Common myeloid progenitor, CD34-positive (primary cell): ENCODE measurements at regions not wholly inside any gene's neighbourhood (a gene's known extent, or its start where the extent isn't known, plus 50 kb on each side); places are given as distances from the start of the nearest gene placed in this dataset.

Source experiments
- CTCF ChIA-PET: fragments of 350-600 bp; sonication (Branson Sonifier 250); formaldehyde crosslinking; loops from one replicate; lab custom pipeline; 2021; ENCODE audit warnings: antibody characterized with exemption; lab: Charles Lee
- POLR2A ChIA-PET: fragments of 350-600 bp; sonication (Branson Sonifier 250); formaldehyde crosslinking; loops from one replicate; lab custom pipeline; 2021; ENCODE audit warnings: antibody characterized with exemption; lab: Charles Lee
- DNase-seq, 3 donors: peaks; one replicate each; pipeline versions ENCODE4 v3.0.0 to v3.0.0-alpha.2; 2013
- H3K27ac ChIP-seq, 2 experiments: 1 replicate in 1 of 2; 2 replicates in 1 of 2; pipeline ENCODE4 v1.7.0; 2013; ENCODE audit warnings: inconsistent platforms in 2 of 2, low read length in 2 of 2, mild to moderate bottlenecking in 2 of 2, low read depth in 1 of 2, moderate library complexity in 1 of 2; ENCODE audit not compliant: severe bottlenecking in 2 of 2, insufficient read depth in 1 of 2, poor library complexity in 1 of 2
- H3K27me3 ChIP-seq, 5 experiments: replicated peaks in 2 of 5; 1 replicate in 3 of 5; 2 replicates in 2 of 5; pipeline versions ENCODE4 v1.6.1 to v1.7.0; 2013; ENCODE audit warnings: low read length in 4 of 5, mild to moderate bottlenecking in 2 of 5, moderate library complexity in 2 of 5, inconsistent platforms in 1 of 5; ENCODE audit not compliant: insufficient read depth in 5 of 5, control insufficient read depth in 4 of 5
- H3K36me3 ChIP-seq, 4 experiments: 1 replicate in 2 of 4; 2 replicates in 2 of 4; pipeline versions ENCODE4 v1.6.1 to v1.7.0; 2013; ENCODE audit warnings: low read length in 3 of 4, control low read depth in 1 of 4, mild to moderate bottlenecking in 1 of 4; ENCODE audit not compliant: control insufficient read depth in 4 of 4, insufficient read depth in 4 of 4
- H3K4me1 ChIP-seq, 4 experiments: 1 replicate in 3 of 4; 2 replicates in 1 of 4; pipeline versions ENCODE4 v1.6.1 to v1.7.1; 2013; ENCODE audit warnings: low read length in 3 of 4, mild to moderate bottlenecking in 3 of 4, control low read depth in 1 of 4, inconsistent platforms in 1 of 4, moderate library complexity in 1 of 4; ENCODE audit not compliant: control insufficient read depth in 4 of 4, insufficient read depth in 4 of 4; ENCODE audit errors: control extremely low read depth in 1 of 4
- H3K4me3 ChIP-seq, 7 experiments: 1 replicate in 4 of 7; 2 replicates in 3 of 7; pipeline versions ENCODE4 v1.5.1 to v1.7.0; 2013; ENCODE audit warnings: mild to moderate bottlenecking in 7 of 7, low read length in 6 of 7, moderate library complexity in 6 of 7, inconsistent platforms in 2 of 7, low read depth in 2 of 7, control low read depth in 1 of 7; ENCODE audit not compliant: insufficient read depth in 4 of 7, control insufficient read depth in 1 of 7; ENCODE audit errors: extremely low read depth in 1 of 7
- H3K9me3 ChIP-seq, 5 experiments: 1 replicate in 4 of 5; 2 replicates in 1 of 5; pipeline versions ENCODE4 v1.6.1 to v1.7.1; 2013; ENCODE audit warnings: low read length in 4 of 5, mild to moderate bottlenecking in 2 of 5, inconsistent platforms in 1 of 5, low read depth in 1 of 5, moderate library complexity in 1 of 5; ENCODE audit not compliant: control insufficient read depth in 4 of 5, insufficient read depth in 2 of 5; ENCODE audit errors: control extremely low read depth in 1 of 5
- WGBS: methylation state at CpG from one replicate; pipeline ENCODE4 v1.1.5; 2013; ENCODE audit not compliant: insufficient coverage; 5-methylcytosine and 5-hydroxymethylcytosine counted together

GRCh38 chr1:82848043-82848442 lies 1047.3 kb downstream of the ADGRL2 start:
- WGBS: 100% methylated on average over 1 of the region's 1 CpG
- CTCF ChIA-PET: no interaction called here
- H3K4me3 ChIP-seq: no peak overlapping the region

GRCh38 chr1:82845866-82846265 lies 1045.1 kb downstream of the ADGRL2 start:
- no peaks in the 10 kb centered on the region for H3K9me3 ChIP-seq
- no peak overlapping the region for H3K4me3 ChIP-seq
- H3K27ac ChIP-seq: no peak overlapping the region
- H3K27me3 ChIP-seq: no peaks in the 10 kb centered on the region
- ChIA-PET POLR2A (no interaction called here), CTCF (interaction anchor here (1.1 kb wide), 1 partner anchor 10 kb away, joined by 3 read pairs; no protein-coding TSS in a partner anchor)
- H3K36me3 ChIP-seq: no peaks in the 10 kb centered on the region
- DNase-seq: no peak
- 100% methylated on average over 1 of the region's 2 CpGs for WGBS
- H3K4me1 ChIP-seq: no peaks in the 10 kb centered on the region

More at GRCh38 chr1:82848043-82848442, 1047.3 kb downstream of the ADGRL2 start:
- Histone ChIP-seq H3K36me3 (no peaks in the 10 kb centered on the region), H3K4me1 (no peaks in the 10 kb centered on the region), H3K9me3 (no peaks in the 10 kb centered on the region), H3K27ac (no peak overlapping the region), H3K27me3 (no peaks in the 10 kb centered on the region)
- no peak for DNase-seq
- POLR2A ChIA-PET: no interaction called here

DNA sequence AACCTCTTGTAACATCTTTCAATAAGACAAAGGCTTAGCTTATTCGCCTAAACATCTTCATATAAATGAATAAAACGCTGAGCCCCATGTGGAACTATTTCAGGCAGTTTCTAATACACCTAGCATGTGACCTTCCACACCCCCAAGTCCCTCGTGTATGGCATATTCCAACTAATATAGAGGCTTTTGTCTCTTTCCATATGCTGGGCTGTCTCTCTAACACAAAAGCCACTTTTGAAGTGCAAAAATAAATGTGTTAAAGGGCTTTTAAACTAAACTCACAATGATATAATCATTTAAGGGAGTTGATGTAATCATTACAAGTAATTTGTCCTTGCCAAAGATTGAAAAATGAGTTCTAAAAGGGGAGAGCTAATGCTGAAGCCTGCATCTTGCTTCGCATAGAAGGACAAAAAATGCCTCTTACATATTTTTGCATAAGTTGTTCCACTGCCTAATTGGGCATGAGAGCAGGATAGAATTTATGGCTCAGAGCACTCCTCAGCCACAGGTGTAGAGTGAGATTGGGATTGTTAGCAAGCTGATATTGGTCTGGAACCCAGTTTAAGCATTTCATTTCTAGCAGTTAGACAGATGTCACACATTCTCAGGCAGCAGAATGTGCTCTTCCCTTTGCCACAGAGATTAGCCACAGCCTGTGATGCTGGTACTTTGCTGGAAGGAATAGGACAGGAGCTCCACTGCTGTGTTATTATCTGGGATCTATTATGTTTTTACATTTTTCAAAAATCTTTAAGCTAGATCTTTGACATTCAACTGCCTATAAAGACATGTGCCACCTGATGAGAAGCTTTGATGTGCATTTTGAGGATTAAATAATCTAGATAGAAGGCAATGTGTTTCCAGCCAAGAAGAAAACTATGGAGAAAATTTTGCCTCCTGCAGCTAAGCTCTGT lies 1044.4 kb downstream of the ADGRL2 start:
- Histone ChIP-seq H3K4me3 (no peak overlapping the region), H3K9me3 (no peaks in the 10 kb centered on the region), H3K27ac (no peak overlapping the region), H3K27me3 (no peaks in the 10 kb centered on the region), H3K4me1 (no peaks in the 10 kb centered on the region), H3K36me3 (no peaks in the 10 kb centered on the region)
- 94% methylated on average over 2 of the region's 4 CpGs for WGBS
- DNase-seq: no peak
- ChIA-PET POLR2A (no interaction called here), CTCF (interaction anchor here (1.1 kb wide), 1 partner anchor 10 kb away, joined by 3 read pairs; no protein-coding TSS in a partner anchor)

GRCh38 chr1:82844447-82844846 lies 1043.7 kb downstream of the ADGRL2 start:
- Histone ChIP-seq H3K9me3 (no peaks in the 10 kb centered on the region), H3K27me3 (no peaks in the 10 kb centered on the region), H3K4me1 (no peaks in the 10 kb centered on the region), H3K4me3 (no peak overlapping the region), H3K36me3 (no peaks in the 10 kb centered on the region), H3K27ac (no peak overlapping the region)
- no CpG with 5 or more reads among the region's 2 CpGs for WGBS
- no peak for DNase-seq
- POLR2A ChIA-PET: no interaction called here
- CTCF ChIA-PET: no interaction called here

GRCh38 chr1:82843876-82844275 lies 1043.1 kb downstream of the ADGRL2 start:
- WGBS: 97% methylated on average over 9 of the region's 10 CpGs
- no peaks in the 10 kb centered on the region for H3K36me3 ChIP-seq
- H3K27me3 ChIP-seq: no peaks in the 10 kb centered on the region
- POLR2A ChIA-PET: no interaction called here
- CTCF ChIA-PET: no interaction called here
- H3K27ac ChIP-seq: no peak overlapping the region
- DNase-seq: no peak
- no peaks in the 10 kb centered on the region for H3K4me1 ChIP-seq
- H3K9me3 ChIP-seq: no peaks in the 10 kb centered on the region
- no peak overlapping the region for H3K4me3 ChIP-seq

DNA sequence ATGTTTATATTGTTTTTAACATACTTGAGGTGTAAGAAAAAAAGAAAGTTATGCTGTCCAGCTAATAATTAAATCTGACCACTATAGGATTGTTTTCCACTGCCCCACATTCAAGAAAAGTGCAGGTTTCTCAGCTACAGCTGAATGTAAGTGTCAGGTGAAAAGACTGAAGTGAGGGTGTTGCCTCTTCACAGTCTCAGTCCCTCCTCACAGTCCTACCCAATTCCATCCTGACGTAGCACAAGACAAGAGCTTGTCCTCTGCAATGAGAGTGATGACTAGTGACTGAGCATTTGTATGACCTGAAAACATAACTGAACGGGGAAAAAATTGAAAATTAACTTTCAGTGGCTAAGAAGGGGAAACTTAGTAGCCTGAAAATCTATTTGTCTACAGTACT lies 1039.5 kb downstream of the ADGRL2 start:
- CTCF ChIA-PET: no interaction called here

GRCh38 chr1:82837766-82838465 lies 1037.2 kb downstream of the ADGRL2 start:
- WGBS: 100% methylated on average over 3 of the region's 6 CpGs
- H3K27me3 ChIP-seq: no peaks in the 10 kb centered on the region
- H3K27ac ChIP-seq: no peak overlapping the region

More for the DNA sequence above, 1039.5 kb downstream of the ADGRL2 start:
- H3K27ac ChIP-seq: no peak overlapping the region
- POLR2A ChIA-PET: no interaction called here
- WGBS: no CpG with 5 or more reads among the region's 2 CpGs
- no peak overlapping the region for H3K4me3 ChIP-seq
- DNase-seq: no peak
- no peaks in the 10 kb centered on the region for H3K36me3 ChIP-seq
- H3K9me3 ChIP-seq: no peaks in the 10 kb centered on the region
- H3K27me3 ChIP-seq: no peaks in the 10 kb centered on the region
- H3K4me1 ChIP-seq: no peaks in the 10 kb centered on the region

More at GRCh38 chr1:82837766-82838465, 1037.2 kb downstream of the ADGRL2 start:
- no peak for DNase-seq
- ChIA-PET CTCF (no interaction called here), POLR2A (no interaction called here)
- Histone ChIP-seq H3K4me1 (no peaks in the 10 kb centered on the region), H3K9me3 (peaks cover 0 to 3% (median 0%) of the 10 kb centered on the region in 5 experiments), H3K4me3 (no peak overlapping the region), H3K36me3 (no peaks in the 10 kb centered on the region)
